ENCODE measurements at regions not wholly inside any gene's neighbourhood (a gene's known extent, or its start where the extent isn't known, plus 50 kb on each side); places are given as distances from the start of the nearest gene placed in this dataset.

- TF ChIP-seq POLR2A (IDR thresholded peaks at IDR 0.05): no peak
- no peak for TF ChIP-seq CTCF (IDR thresholded peaks at IDR 0.05)
Observed at GRCh38 chr3:143215059-143215458, 95.5 kb downstream of the CHST2 start.
